B cell (primary cell): ENCODE measurements at regions not wholly inside any gene's neighbourhood (a gene's known extent, or its start where the extent isn't known, plus 50 kb on each side); places are given as distances from the start of the nearest gene placed in this dataset.

ENCODE experiments used
- ATAC-seq: fragments of 200-7000 bp; cut with Tn5 transposase; one replicate; pipeline ENCODE4 v1.10.0; 2021; ENCODE audit warnings: low read depth, mild to moderate bottlenecking, moderate number of reproducible peaks, moderate library complexity
- CTCF ChIA-PET: fragments of 350-600 bp; sonication (Branson Sonifier 250); formaldehyde crosslinking; loops from one replicate; lab custom pipeline; 2021; ENCODE audit warnings: antibody characterized with exemption, inconsistent platforms; lab: Charles Lee
- POLR2A ChIA-PET: fragments of 350-600 bp; sonication (Branson Sonifier 250); formaldehyde crosslinking; loops from one replicate; lab custom pipeline; 2021; ENCODE audit warnings: antibody characterized with exemption; lab: Charles Lee
- DNase-seq: peaks from one replicate; pipeline ENCODE4 v3.0.0; 2013
- H2AFZ ChIP-seq: 2 replicates; pipeline ENCODE4 v1.6.1; 2012; ENCODE audit warnings: mild to moderate bottlenecking, low read depth, low read length; ENCODE audit not compliant: insufficient read depth, poor library complexity, severe bottlenecking
- H3K27ac ChIP-seq, 2 donors: 1 replicate in 1 of 2; 2 replicates in 1 of 2; pipeline ENCODE4 v1.5.1; 2012 to 2013; ENCODE audit warnings: low read length in 2 of 2, mild to moderate bottlenecking in 2 of 2, moderate library complexity in 1 of 2
- H3K27me3 ChIP-seq, 4 experiments: fragments of 200-600 bp in 1 of 4; sonication (generic) in 1 of 4; replicated peaks in 1 of 4; 1 replicate in 2 of 4; 2 replicates in 2 of 4; pipeline versions ENCODE4 v1.6.1 to v1.7.0; 2013 to 2016; ENCODE audit warnings: low read length in 3 of 4, mild to moderate bottlenecking in 2 of 4, mixed read lengths in 1 of 4, moderate library complexity in 1 of 4; ENCODE audit not compliant: insufficient read depth in 4 of 4, control insufficient read depth in 3 of 4; ENCODE audit errors: control extremely low read depth in 1 of 4
- H3K36me3 ChIP-seq, 2 experiments: replicated peaks in 1 of 2; 1 replicate in 1 of 2; 2 replicates in 1 of 2; pipeline versions ENCODE4 v1.6.1 to v1.7.1; 2013; ENCODE audit warnings: low read length in 1 of 2; ENCODE audit not compliant: insufficient read depth in 2 of 2, control insufficient read depth in 1 of 2; ENCODE audit errors: control extremely low read depth in 1 of 2, extremely low read depth in 1 of 2
- H3K4me1 ChIP-seq, 2 donors: fragments of 200-600 bp in 1 of 2; sonication (generic) in 1 of 2; 1 replicate in 1 of 2; 2 replicates in 1 of 2; pipeline versions ENCODE4 v1.5.1 to v1.6.1; 2013 to 2017; ENCODE audit warnings: low read length in 2 of 2; ENCODE audit not compliant: control insufficient read depth in 2 of 2, insufficient read depth in 2 of 2
- H3K4me2 ChIP-seq: replicated peaks from 2 replicates; pipeline ENCODE3; 2012; ENCODE audit warnings: mild to moderate bottlenecking, low read depth, low read length; ENCODE audit not compliant: poor library complexity, severe bottlenecking
- H3K4me3 ChIP-seq, 5 experiments: fragments of 200-600 bp in 1 of 5; sonication (generic) in 1 of 5; 1 replicate in 3 of 5; 2 replicates in 2 of 5; pipeline versions ENCODE4 v1.5.1 to v1.7.0; 2011 to 2016; ENCODE audit warnings: low read length in 4 of 5, mild to moderate bottlenecking in 4 of 5, low read depth in 2 of 5, control low read depth in 1 of 5, moderate library complexity in 1 of 5; ENCODE audit not compliant: insufficient read depth in 1 of 5; ENCODE audit errors: control extremely low read depth in 1 of 5, extremely low read depth in 1 of 5
- H3K79me2 ChIP-seq: fragments of 200-600 bp; sonication (generic); one replicate; pipeline ENCODE4 v1.6.0; 2016; ENCODE audit warnings: low read length; ENCODE audit not compliant: control insufficient read depth, insufficient read depth
- H3K9ac ChIP-seq: fragments of 200-600 bp; sonication (generic); 2 replicates; pipeline ENCODE4 v1.6.1; 2017; ENCODE audit warnings: mild to moderate bottlenecking, low read length, moderate library complexity
- H3K9me3 ChIP-seq, 3 donors: one replicate each; pipeline versions ENCODE4 v1.6.1 to v1.7.1; 2013; ENCODE audit warnings: low read length in 2 of 3; ENCODE audit not compliant: control insufficient read depth in 2 of 3, insufficient read depth in 1 of 3; ENCODE audit errors: control extremely low read depth in 1 of 3
- H4K20me1 ChIP-seq: 2 replicates; pipeline ENCODE4 v1.6.0; 2012; ENCODE audit warnings: mild to moderate bottlenecking, low read length; ENCODE audit not compliant: insufficient read depth, control insufficient read depth, poor library complexity, severe bottlenecking
- H3K27ac Mint-ChIP-seq: one replicate; pipeline ENCODE4 v1.8.0; 2021; ENCODE audit warnings: mixed read lengths
- H3K27me3 Mint-ChIP-seq: one replicate; pipeline ENCODE4 v1.8.0; 2021; ENCODE audit warnings: mixed read lengths
- H3K4me1 Mint-ChIP-seq: one replicate; pipeline ENCODE4 v1.8.0; 2021; ENCODE audit warnings: mixed read lengths
- H3K4me3 Mint-ChIP-seq: one replicate; pipeline ENCODE4 v1.8.0; 2021; ENCODE audit warnings: mixed read lengths
- H3K9me3 Mint-ChIP-seq: one replicate; pipeline ENCODE4 v1.8.0; 2022; ENCODE audit warnings: mixed read lengths; ENCODE audit not compliant: insufficient read depth
- EZH2 ChIP-seq: IDR thresholded peaks from 2 replicates; pipeline ENCODE4 v1.6.1; 2012; ENCODE audit warnings: borderline replicate concordance, low read depth, mild to moderate bottlenecking, moderate library complexity, low read length; ENCODE audit not compliant: insufficient read depth, poor library complexity, severe bottlenecking
- WGBS: methylation state at CpG from one replicate; pipeline ENCODE4 v1.1.5; 2013; ENCODE audit warnings: missing lambda C conversion rate; ENCODE audit not compliant: insufficient coverage; 5-methylcytosine and 5-hydroxymethylcytosine counted together
- intact Hi-C: fragments of 100-400 bp; cut with micrococcal nuclease; formaldehyde crosslinking; loops from one replicate; pipeline ENCODE4 v1.10.0; 2022
- TF ChIP-seq, protein P1 (sequence below): fragments of 200-600 bp; IDR thresholded peaks from one replicate; pipeline ENCODE4 v1.8.0; 2022; ENCODE audit warnings: antibody characterized with exemption, mild to moderate bottlenecking

DNA sequence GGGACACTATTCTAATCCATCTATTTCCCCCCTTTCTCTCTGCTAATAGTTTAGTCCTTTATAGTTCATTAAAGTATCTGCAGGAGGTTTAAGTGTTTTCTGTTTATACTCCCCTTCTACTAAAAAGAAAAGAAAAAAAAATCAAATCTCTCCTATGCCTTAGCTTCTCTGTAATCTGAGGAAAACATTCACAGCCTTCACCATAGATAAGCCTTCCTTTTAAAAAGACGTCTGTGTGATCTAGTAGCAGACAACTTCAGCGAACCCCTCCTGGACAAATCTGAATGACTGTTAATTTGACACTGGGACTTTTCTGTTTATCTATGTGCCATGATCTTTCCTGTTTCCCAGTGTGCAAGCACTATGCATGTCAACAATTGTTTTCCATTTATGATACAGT, 70.4 kb upstream of the CDH19 start:
- H3K27ac ChIP-seq, result no peak overlapping the region
- H3K79me2 ChIP-seq, result no peaks in the 10 kb centered on the region
- Mint-ChIP-seq H3K4me1 (no peaks in the 10 kb centered on the region), H3K9me3 (peaks cover 2% of the 10 kb centered on the region), H3K4me3 (no peak overlapping the region), H3K27me3 (no peaks in the 10 kb centered on the region), H3K27ac (no peak overlapping the region)
- no peak overlapping the region for H3K4me3 ChIP-seq
- no peaks in the 10 kb centered on the region for H3K4me1 ChIP-seq
- intact Hi-C loops, result no loop called here
- no peak for DNase-seq
- no peak overlapping the region for H3K9ac ChIP-seq
- H3K27me3 ChIP-seq, result no peaks in the 10 kb centered on the region
- peaks cover 0 to 4% (median 0%) of the 10 kb centered on the region in 3 donors for H3K9me3 ChIP-seq
- H2AFZ ChIP-seq, result no peak overlapping the region
- ChIA-PET POLR2A (no interaction called here), CTCF (no interaction called here)
- no peaks in the 10 kb centered on the region for H4K20me1 ChIP-seq
- whole genome bisulfite sequencing, result 63% methylated on average over 2 of the region's 2 CpGs
- no peak for ATAC-seq
- H3K36me3 ChIP-seq, result no peaks in the 10 kb centered on the region
- TF ChIP-seq, protein P1, sequence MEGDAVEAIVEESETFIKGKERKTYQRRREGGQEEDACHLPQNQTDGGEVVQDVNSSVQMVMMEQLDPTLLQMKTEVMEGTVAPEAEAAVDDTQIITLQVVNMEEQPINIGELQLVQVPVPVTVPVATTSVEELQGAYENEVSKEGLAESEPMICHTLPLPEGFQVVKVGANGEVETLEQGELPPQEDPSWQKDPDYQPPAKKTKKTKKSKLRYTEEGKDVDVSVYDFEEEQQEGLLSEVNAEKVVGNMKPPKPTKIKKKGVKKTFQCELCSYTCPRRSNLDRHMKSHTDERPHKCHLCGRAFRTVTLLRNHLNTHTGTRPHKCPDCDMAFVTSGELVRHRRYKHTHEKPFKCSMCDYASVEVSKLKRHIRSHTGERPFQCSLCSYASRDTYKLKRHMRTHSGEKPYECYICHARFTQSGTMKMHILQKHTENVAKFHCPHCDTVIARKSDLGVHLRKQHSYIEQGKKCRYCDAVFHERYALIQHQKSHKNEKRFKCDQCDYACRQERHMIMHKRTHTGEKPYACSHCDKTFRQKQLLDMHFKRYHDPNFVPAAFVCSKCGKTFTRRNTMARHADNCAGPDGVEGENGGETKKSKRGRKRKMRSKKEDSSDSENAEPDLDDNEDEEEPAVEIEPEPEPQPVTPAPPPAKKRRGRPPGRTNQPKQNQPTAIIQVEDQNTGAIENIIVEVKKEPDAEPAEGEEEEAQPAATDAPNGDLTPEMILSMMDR, result no peak
- no peak for TF ChIP-seq EZH2
- H3K4me2 ChIP-seq, result no peak overlapping the region

DNA sequence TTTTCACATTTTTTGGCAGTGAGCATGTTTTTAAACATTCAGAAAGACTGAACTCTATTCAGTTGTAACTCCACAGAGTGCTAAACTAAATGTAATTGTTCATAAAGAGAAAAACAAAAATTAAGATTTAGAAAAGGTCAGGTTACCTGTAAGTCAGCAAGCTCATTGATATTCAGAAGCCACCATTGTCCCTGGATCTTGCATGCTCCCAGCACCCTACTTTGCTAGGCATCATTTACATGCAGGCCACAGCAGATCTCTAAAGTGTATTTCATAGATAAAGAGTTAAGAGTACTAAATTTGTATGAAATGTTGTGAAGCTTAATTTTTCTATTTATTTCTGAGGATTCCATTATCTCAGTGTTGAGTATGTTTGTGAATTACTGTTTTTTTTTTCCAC, 64.8 kb upstream of the CDH19 start:
- H4K20me1 ChIP-seq, result no peaks in the 10 kb centered on the region
- Mint-ChIP-seq H3K27ac (no peak overlapping the region), H3K4me3 (no peak overlapping the region), H3K27me3 (no peaks in the 10 kb centered on the region), H3K9me3 (no peaks in the 10 kb centered on the region), H3K4me1 (no peaks in the 10 kb centered on the region)
- H3K9ac ChIP-seq, result no peak overlapping the region
- H3K4me3 ChIP-seq, result no peak overlapping the region
- ATAC-seq (no peak), DNase-seq (no peak)
- intact Hi-C loops, result no loop called here
- H2AFZ ChIP-seq, result no peak overlapping the region
- POLR2A ChIA-PET, result no interaction called here
- no peaks in the 10 kb centered on the region for H3K4me1 ChIP-seq
- CTCF ChIA-PET, result interaction anchor here (0.6 kb wide), 1 partner anchor 8 kb away, joined by 3 read pairs; no protein-coding TSS in a partner anchor
- no peaks in the 10 kb centered on the region for H3K9me3 ChIP-seq
- no peak overlapping the region for H3K4me2 ChIP-seq
- no peaks in the 10 kb centered on the region for H3K79me2 ChIP-seq
- H3K27me3 ChIP-seq, result no peaks in the 10 kb centered on the region
- H3K27ac ChIP-seq, result no peak overlapping the region
- no peaks in the 10 kb centered on the region for H3K36me3 ChIP-seq
- TF ChIP-seq, protein P1, result no peak
- no peak for TF ChIP-seq EZH2
